Aorta (tissue), 5 donors: ENCODE measurements at regions not wholly inside any gene's neighbourhood (a gene's known extent, or its start where the extent isn't known, plus 50 kb on each side); places are given as distances from the start of the nearest gene placed in this dataset.
"Not testable (repeated sequence)": the region's sequence is repeated elsewhere in the genome, so short reads cannot be mapped to it uniquely, and the experiment has no call there.

Experiments
- ATAC-seq: fragments of 200-7000 bp; cut with Tn5 transposase; one replicate; pipeline ENCODE4 v1.9.1; 2022; ENCODE audit warnings: moderate library complexity; ENCODE audit not compliant: low FRiP score
- DNase-seq, 2 donors: peaks; one replicate each; pipeline ENCODE4 v3.0.0-alpha.2; 2020
- H3K27ac ChIP-seq, 2 donors: one replicate each; pipeline ENCODE4 v1.5.1; 2013; ENCODE audit warnings: low read length in 2 of 2, mild to moderate bottlenecking in 2 of 2, moderate library complexity in 2 of 2, control low read depth in 1 of 2, inconsistent platforms in 1 of 2, low read depth in 1 of 2
- H3K27me3 ChIP-seq, 2 donors: one replicate each; pipeline ENCODE4 v1.6.1; 2013; ENCODE audit warnings: control low read depth in 1 of 2, low read length in 1 of 2, mild to moderate bottlenecking in 1 of 2, moderate library complexity in 1 of 2; ENCODE audit not compliant: insufficient read depth in 2 of 2, control insufficient read depth in 1 of 2
- H3K36me3 ChIP-seq, 2 donors: one replicate each; pipeline ENCODE4 v1.6.1; 2013; ENCODE audit warnings: control low read depth in 1 of 2, low read length in 1 of 2, mild to moderate bottlenecking in 1 of 2; ENCODE audit not compliant: insufficient read depth in 2 of 2, control insufficient read depth in 1 of 2
- H3K4me1 ChIP-seq, 2 donors: one replicate each; pipeline ENCODE4 v1.6.1; 2013; ENCODE audit warnings: low read length in 2 of 2, control low read depth in 1 of 2, mild to moderate bottlenecking in 1 of 2, moderate library complexity in 1 of 2; ENCODE audit not compliant: insufficient read depth in 2 of 2, control insufficient read depth in 1 of 2
- H3K4me3 ChIP-seq, 2 donors: one replicate each; pipeline ENCODE4 v1.5.1; 2013; ENCODE audit warnings: low read length in 2 of 2, control low read depth in 1 of 2, mild to moderate bottlenecking in 1 of 2
- H3K9me3 ChIP-seq: one replicate; pipeline ENCODE4 v1.6.1; 2013; ENCODE audit warnings: mild to moderate bottlenecking, low read length; ENCODE audit not compliant: control insufficient read depth
- WGBS, 2 donors: extraction: QIAGEN DNeasy Blood & Tissue Kit; methylation state at CpG; one replicate each; pipeline ENCODE4 v1.1.7; 2013; 5-methylcytosine and 5-hydroxymethylcytosine counted together
- intact Hi-C, 2 donors: fragments of 100-400 bp; cut with DNase I; formaldehyde crosslinking; loops; one replicate each; pipeline versions ENCODE4 v1.14.2 to v1.15.0; 2022
- donor health status: healthy with polysubstance abuse.
- donor health status: Bipolar disorder and iron deficiency.
- donor health status: DM: no; HTN: no; CAD: no.
- donor health status: DM: no; HTN: no; CAD: no.
- donor health status: DM: yes; HTN: yes; CAD: no.

DNA sequence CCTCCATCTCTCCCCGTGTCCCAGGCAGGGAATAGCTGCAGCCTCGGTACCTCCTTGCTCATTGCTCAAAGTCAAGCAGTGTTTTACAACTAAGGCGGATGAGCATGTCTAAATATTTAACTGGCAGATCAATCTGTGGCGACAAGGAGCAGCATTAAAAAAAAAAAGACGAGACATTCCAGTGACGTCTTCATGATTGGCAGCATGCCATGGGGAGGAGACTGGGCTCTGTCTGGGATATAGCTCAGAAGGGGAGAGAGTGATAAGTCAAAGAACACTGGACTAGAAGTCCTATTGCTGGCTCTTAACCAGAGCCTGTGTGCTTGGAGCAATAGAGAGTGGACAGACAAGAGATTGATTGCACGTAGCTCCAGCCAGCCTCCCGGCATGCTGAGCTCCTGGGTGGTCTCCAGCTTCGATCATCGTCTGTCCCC lies 287.5 kb upstream of the PODXL start:
- H3K36me3 ChIP-seq: no peaks in the 10 kb centered on the region
- no peak overlapping the region for H3K4me3 ChIP-seq
- no peaks in the 10 kb centered on the region for H3K27me3 ChIP-seq
- H3K27ac ChIP-seq: no peak overlapping the region
- H3K4me1 ChIP-seq: no peaks in the 10 kb centered on the region
- ATAC-seq (no peak), DNase-seq (no peak)
- no peaks in the 10 kb centered on the region for H3K9me3 ChIP-seq
- intact Hi-C loops: no loop called here
- WGBS, 2 donors: 3 to 9% methylated on average over 10 of the region's 10 CpGs

DNA sequence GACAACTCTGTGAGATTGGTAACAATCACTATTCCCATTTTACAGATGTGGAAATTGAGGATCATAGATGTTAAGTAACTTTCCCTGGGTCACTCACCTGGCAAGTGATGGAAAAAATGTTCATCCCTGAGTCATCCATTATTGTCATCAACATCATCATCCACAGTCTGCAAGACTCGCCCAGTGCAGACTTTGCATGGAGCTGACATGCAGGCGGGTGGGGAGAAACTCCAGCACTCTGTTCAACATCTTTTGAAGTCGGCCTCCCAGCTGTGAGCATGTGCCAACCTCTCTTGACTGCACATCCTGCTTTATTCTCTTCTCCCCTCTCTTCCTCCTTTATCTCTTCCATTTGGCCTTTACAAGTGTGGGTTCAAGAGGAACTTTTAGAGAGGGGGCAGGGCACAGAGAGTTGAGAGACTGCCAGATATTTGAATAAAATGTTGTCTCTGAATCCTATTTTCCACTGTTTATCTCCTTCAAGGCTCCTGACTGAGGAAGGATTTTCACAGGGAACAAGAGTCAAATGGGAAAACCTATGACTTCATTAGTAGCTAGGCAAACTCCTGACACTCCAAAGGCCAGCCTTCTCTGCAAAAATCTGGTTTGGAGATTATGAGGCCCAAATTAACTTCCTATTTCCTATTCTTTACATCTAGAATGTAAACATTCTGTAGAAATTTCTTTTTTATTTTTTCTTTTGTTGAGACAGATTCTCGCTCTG lies 283.7 kb upstream of the PODXL start:
- H3K27ac ChIP-seq: no peak overlapping the region
- intact Hi-C loops: no loop called here
- H3K4me3 ChIP-seq: no peak overlapping the region
- 64 to 67% methylated on average over 4 of the region's 4 CpGs for WGBS, 2 donors
- no peaks in the 10 kb centered on the region for H3K4me1 ChIP-seq
- ATAC-seq: no peak
- DNase-seq: no peak
- no peaks in the 10 kb centered on the region for H3K36me3 ChIP-seq
- no peaks in the 10 kb centered on the region for H3K27me3 ChIP-seq
- H3K9me3 ChIP-seq: no peaks in the 10 kb centered on the region

DNA sequence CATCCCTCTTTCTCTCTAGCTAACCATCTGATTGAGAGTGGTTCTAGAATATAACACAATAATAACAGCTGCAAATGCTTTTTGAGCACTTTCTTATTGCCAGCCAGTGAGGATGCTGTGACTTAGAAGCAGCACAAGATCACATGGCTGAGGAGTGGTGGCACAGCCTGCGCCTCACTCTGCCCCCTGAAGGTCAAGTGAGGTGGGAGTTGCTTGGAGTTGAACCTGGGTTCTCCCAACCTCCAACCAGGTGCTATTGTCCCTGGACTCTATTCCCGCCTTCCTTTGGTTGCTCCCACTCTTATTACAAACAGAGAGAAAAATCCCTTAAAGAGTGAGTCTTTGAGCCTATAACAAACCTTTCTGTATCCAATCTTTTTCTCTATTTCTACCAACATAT lies 280.3 kb upstream of the PODXL start:
- WGBS, 2 donors: 34 to 44% methylated on average over 2 of the region's 2 CpGs
- no peaks in the 10 kb centered on the region for H3K4me1 ChIP-seq
- H3K36me3 ChIP-seq: no peaks in the 10 kb centered on the region
- DNase-seq (no peak), ATAC-seq (no peak)
- no peaks in the 10 kb centered on the region for H3K27me3 ChIP-seq
- no peaks in the 10 kb centered on the region for H3K9me3 ChIP-seq
- H3K27ac ChIP-seq: no peak overlapping the region
- H3K4me3 ChIP-seq: no peak overlapping the region
- intact Hi-C loops: no loop called here

DNA sequence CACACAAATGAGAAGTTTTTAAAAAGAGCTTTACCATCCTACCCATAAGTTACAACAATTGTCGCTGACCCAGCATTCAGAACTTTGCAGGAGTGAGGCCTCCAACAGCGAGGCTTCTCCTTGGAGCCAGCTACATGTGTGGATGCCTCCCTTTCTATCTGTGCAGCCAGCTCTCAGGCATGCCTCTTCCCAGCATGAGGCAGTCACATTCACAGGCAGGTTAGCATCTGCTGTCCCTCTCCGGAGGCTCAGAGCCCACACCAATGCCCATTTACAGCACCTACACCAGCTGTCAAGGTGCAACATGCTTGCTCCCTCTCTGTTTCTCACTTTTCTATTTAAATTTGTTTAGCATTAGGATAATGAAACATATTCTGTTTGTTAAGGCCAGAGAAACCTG lies 278.7 kb upstream of the PODXL start:
- intact Hi-C loops: no loop called here
- no peak for ATAC-seq

DNA sequence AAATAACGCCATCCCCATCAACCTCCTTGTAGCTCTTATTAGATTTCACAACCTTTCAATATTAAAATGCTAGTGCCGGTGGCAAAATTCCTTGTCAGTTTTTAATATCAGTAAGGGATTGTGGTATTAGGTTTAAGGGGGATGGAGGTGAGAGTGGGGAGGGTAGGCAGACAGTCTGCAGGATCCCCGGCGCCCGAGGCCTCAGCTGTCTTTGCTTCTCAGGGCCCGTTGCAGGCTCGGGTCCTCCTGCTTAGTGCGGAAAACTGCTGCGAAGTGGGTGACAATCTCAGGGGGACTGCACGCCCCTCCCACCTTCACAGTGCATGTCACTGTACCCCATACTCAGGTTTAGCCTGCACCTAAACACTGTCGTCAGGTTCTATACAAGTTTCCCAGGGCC lies 274.3 kb upstream of the PODXL start:
- no peaks in the 10 kb centered on the region for H3K4me1 ChIP-seq
- WGBS, 2 donors: 73 to 76% methylated on average over 11 of the region's 11 CpGs

More for the DNA sequence above, 278.7 kb upstream of the PODXL start:
- H3K4me3 ChIP-seq: no peak overlapping the region
- no peak overlapping the region for H3K27ac ChIP-seq
- no peaks in the 10 kb centered on the region for H3K9me3 ChIP-seq
- no peaks in the 10 kb centered on the region for H3K36me3 ChIP-seq
- no peaks in the 10 kb centered on the region for H3K4me1 ChIP-seq
- H3K27me3 ChIP-seq: no peaks in the 10 kb centered on the region
- DNase-seq: no peak
- 61 to 68% methylated on average over 3 of the region's 3 CpGs for WGBS, 2 donors

DNA sequence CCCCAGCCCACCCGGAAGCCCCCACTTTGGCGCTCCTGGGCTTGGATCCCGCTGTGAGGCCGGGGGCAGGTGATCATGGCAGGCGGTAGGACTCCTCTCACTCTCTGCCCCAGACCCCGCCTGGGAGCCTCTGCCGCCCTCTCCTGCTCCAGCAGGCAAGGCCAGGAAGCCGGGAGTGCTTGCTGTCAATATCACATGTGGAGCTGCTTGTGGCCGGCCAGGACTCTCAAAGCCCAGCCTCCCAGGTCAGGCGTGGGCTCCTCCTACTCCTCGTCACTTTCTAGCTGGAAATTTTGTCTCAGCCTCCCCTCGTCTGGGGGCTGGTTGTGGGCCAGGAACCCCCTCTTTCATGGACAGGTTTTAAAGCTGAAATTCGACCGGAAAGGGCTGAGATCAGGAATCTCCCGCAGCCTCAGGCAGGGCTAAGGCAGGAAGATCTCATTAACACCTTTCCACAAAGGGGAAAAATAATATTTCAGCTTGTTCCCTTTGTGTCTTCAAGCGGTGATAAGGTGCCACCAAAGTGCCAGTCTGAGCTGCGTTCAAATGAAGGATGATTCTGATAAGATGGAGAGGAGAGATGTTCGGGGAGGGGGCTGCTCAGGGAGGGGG lies 273.6 kb upstream of the PODXL start:
- H3K27ac ChIP-seq: no peak overlapping the region
- 7 to 10% methylated on average over 18 of the region's 18 CpGs for WGBS, 2 donors
- peaks cover 4% of the 10 kb centered on the region for H3K9me3 ChIP-seq
- no peak for ATAC-seq
- H3K27me3 ChIP-seq: peaks cover 0 to 2% of the 10 kb centered on the region in 2 donors
- intact Hi-C loops: no loop called here
- no peak for DNase-seq
- no peaks in the 10 kb centered on the region for H3K4me1 ChIP-seq
- no peaks in the 10 kb centered on the region for H3K36me3 ChIP-seq
- H3K4me3 ChIP-seq: no peak overlapping the region

More for the DNA sequence above, 274.3 kb upstream of the PODXL start:
- Histone ChIP-seq H3K9me3 (peaks cover 4% of the 10 kb centered on the region), H3K27ac (no peak overlapping the region), H3K36me3 (no peaks in the 10 kb centered on the region), H3K4me3 (no peak overlapping the region), H3K27me3 (peaks cover 0 to 2% of the 10 kb centered on the region in 2 donors)
- intact Hi-C loops: no loop called here
- ATAC-seq (no peak), DNase-seq (no peak)

DNA sequence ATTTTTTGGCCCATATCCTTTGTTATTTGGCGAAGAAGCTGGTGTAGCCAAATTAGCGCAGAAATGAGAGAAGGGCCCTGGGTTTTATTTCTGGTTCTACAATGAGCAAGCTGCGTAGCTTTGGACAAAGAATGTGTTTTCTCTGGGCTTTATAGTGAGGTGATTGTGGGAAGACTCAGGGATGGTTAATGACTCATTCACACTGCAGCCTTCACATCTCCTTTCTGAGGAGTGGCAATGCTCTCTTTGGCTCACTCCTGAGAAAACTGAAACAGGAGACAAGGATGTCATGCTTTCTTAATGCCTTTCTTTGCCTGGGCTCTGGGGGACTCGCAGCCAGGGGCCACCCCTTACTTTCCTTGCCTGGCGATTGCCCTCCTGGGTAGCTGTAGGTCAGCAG lies 271.0 kb upstream of the PODXL start:
- no peaks in the 10 kb centered on the region for H3K4me1 ChIP-seq
- DNase-seq: no peak
- no peak for ATAC-seq
- WGBS, 2 donors: 79 to 81% methylated on average over 5 of the region's 5 CpGs
- peaks cover 0 to 2% of the 10 kb centered on the region in 2 donors for H3K27me3 ChIP-seq
- intact Hi-C loops: no loop called here
- no peak overlapping the region for H3K27ac ChIP-seq
- H3K4me3 ChIP-seq: no peak overlapping the region
- H3K9me3 ChIP-seq: peaks cover 4% of the 10 kb centered on the region
- H3K36me3 ChIP-seq: no peaks in the 10 kb centered on the region

DNA sequence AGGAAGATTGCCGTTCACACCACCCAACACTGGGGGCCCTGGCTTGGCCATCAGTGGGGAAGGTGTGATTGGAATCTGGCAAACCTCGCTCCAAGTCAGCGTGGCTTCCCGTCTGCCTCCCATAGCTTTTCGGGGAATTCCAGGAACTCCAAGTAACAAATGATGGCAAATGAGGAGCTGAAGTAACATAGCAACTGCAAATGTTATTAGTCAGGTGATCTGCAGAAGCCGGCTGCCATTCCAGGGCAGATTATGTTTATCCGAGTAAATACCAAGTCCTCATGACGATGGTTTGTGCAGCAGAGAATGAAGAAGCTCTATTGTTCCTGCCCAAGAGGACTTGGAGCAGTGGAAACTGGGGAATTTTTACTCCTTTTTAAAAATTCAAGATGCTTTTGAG lies 270.5 kb upstream of the PODXL start:
- Histone ChIP-seq H3K27me3 (peaks cover 0 to 2% of the 10 kb centered on the region in 2 donors), H3K36me3 (no peaks in the 10 kb centered on the region), H3K4me3 (no peak overlapping the region), H3K4me1 (no peaks in the 10 kb centered on the region), H3K9me3 (peaks cover 4% of the 10 kb centered on the region), H3K27ac (no peak overlapping the region)
- ATAC-seq: no peak
- intact Hi-C loops: no loop called here
- no peak for DNase-seq
- 69 to 72% methylated on average over 8 of the region's 8 CpGs for WGBS, 2 donors

DNA sequence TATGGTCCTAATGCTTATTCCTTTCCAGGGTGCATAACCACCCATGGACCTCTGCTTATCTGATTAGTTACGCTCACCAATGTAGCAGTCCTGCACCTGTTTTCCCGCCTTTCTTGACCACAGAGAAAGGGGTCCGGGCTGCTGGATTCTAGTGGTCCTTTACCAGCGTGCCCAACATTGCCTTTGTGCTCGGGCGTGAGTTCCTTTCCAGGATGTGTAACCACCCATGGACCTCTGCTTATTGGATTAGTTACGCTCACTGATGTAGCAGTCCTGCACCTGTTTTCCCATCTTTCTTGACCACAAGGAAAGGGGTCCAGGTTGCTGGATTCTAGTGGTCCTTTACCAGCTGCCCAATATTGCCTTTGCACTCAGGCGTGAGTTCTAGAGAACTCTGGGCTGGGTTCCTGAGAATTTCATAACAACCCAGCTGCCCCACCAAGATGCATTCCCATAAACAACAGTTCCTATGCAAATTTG lies 267.6 kb upstream of the PODXL start:
- H3K9me3 ChIP-seq, H3K36me3 ChIP-seq, H3K27ac ChIP-seq, H3K4me1 ChIP-seq, DNase-seq, intact Hi-C loops, H3K27me3 ChIP-seq, ATAC-seq, H3K4me3 ChIP-seq: not testable (repeated sequence)
- 89 to 90% methylated on average over 8 of the region's 8 CpGs for WGBS, 2 donors
